A549 (cell line): ENCODE measurements at regions not wholly inside any gene's neighbourhood (a gene's known extent, or its start where the extent isn't known, plus 50 kb on each side); places are given as distances from the start of the nearest gene placed in this dataset.

Experiments
- ATAC-seq, 2 experiments: fragments of 200-7000 bp in 1 of 2; fragments of >200 bp in 1 of 2; cut with Nextera tagmentation in 1 of 2; cut with Tn5 transposase in 1 of 2; 3 replicates each; pipeline versions ENCODE4 v1.8.0 to v1.9.1; 2018 to 2020; ENCODE audit warnings: mild to moderate bottlenecking in 1 of 2, moderate library complexity in 1 of 2
- CTCF ChIA-PET: fragments of 300-600 bp; sonication (Branson Sonifier 250); formaldehyde crosslinking; extraction: SDS; loops from one replicate; lab custom pipeline; 2021; ENCODE audit warnings: antibody characterized with exemption, inconsistent platforms; lab: Yijun Ruan, JAX
- POLR2A ChIA-PET: fragments of 350-600 bp; formaldehyde crosslinking; extraction: SDS; loops from one replicate; lab custom pipeline; 2021; ENCODE audit warnings: antibody characterized with exemption, inconsistent platforms; lab: Yijun Ruan, JAX
- DNase-seq, 2 experiments: peaks; one replicate each; pipeline versions ENCODE4 v3.0.0 to v3.0.0-alpha.2; 2011 to 2016; ENCODE audit warnings: low read depth in 1 of 2, low spot score in 1 of 2
- FAIRE-seq: peaks from 2 replicates; lab custom pipeline; 2011; peaks lifted over from hg19 to GRCh38; lab: Jason Lieb, UNC
- H3K27ac ChIP-seq, 2 experiments: fragments of >200 bp; sonication (Bioruptor Twin); formaldehyde crosslinking; 3 replicates each; pipeline ENCODE4 v1.5.1; 2016 to 2017
- H3K4me1 ChIP-seq: fragments of >200 bp; sonication (Bioruptor Twin); formaldehyde crosslinking; 3 replicates; pipeline ENCODE4 v1.6.1; 2016
- H3K4me2 ChIP-seq: fragments of >200 bp; sonication (Bioruptor Twin); formaldehyde crosslinking; 3 replicates; pipeline ENCODE4 v1.6.1; 2016
- H3K4me3 ChIP-seq: fragments of >200 bp; sonication (Bioruptor Twin); formaldehyde crosslinking; 3 replicates; pipeline ENCODE4 v1.5.1; 2016
- H3K9me3 ChIP-seq: fragments of >200 bp; sonication (Bioruptor Twin); formaldehyde crosslinking; 3 replicates; pipeline ENCODE4 v1.6.1; 2016
- BHLHE40 ChIP-seq: IDR thresholded peaks from 2 replicates; pipeline ENCODE4 v1.6.1; 2012; ENCODE audit warnings: low read depth, low read length, inconsistent platforms
- CEBPB ChIP-seq, 2 experiments: fragments of >200 bp in 1 of 2; sonication (Bioruptor Twin) in 1 of 2; formaldehyde crosslinking in 1 of 2; IDR thresholded peaks; 2 replicates each; pipeline ENCODE4 v1.6.1; 2012 to 2016
- CHD4 ChIP-seq: fragments of 200-600 bp; sonication (generic); IDR thresholded peaks from 2 replicates; pipeline ENCODE4 v1.6.1; 2016; ENCODE audit warnings: antibody characterized with exemption, mild to moderate bottlenecking, borderline replicate concordance
- EHF ChIP-seq: fragments of 250-450 bp; sonication (Bioruptor Pico); IDR thresholded peaks from 2 replicates; pipeline ENCODE4 v1.5.0; 2020; ENCODE audit warnings: mild to moderate bottlenecking
- EHMT2 ChIP-seq: fragments of 200-600 bp; sonication (generic); IDR thresholded peaks from 2 replicates; pipeline ENCODE4 v1.6.1; 2016; ENCODE audit warnings: antibody characterized with exemption, low read depth, mild to moderate bottlenecking, moderate library complexity
- EP300 ChIP-seq, 2 experiments: fragments of >200 bp; sonication (Bioruptor Twin); formaldehyde crosslinking; IDR thresholded peaks; 2 replicates in 1 of 2; 3 replicates in 1 of 2; pipeline ENCODE4 v1.6.1; 2016 to 2017
- GATA3 ChIP-seq: IDR thresholded peaks from 2 replicates; pipeline ENCODE4 v1.6.1; 2012; ENCODE audit warnings: borderline replicate concordance
- HDAC2 ChIP-seq: fragments of 200-600 bp; sonication (generic); IDR thresholded peaks from 2 replicates; pipeline ENCODE4 v1.6.1; 2016
- HEYL ChIP-seq: fragments of 250-450 bp; sonication (Bioruptor Pico); IDR thresholded peaks from 2 replicates; pipeline ENCODE4 v1.8.0; 2021; ENCODE audit warnings: mild to moderate bottlenecking, moderate library complexity
- HOXB5 ChIP-seq: fragments of 250-450 bp; sonication (Bioruptor Pico); IDR thresholded peaks from 2 replicates; pipeline ENCODE4 v1.5.0; 2020; ENCODE audit warnings: mild to moderate bottlenecking, moderate library complexity
- JUN ChIP-seq, 2 experiments: fragments of >200 bp; sonication (Bioruptor Twin); formaldehyde crosslinking; IDR thresholded peaks; 2 replicates in 1 of 2; 3 replicates in 1 of 2; pipeline ENCODE4 v1.6.1; 2016 to 2017
- MAZ ChIP-seq: fragments of 150-350 bp; IDR thresholded peaks from 2 replicates; pipeline ENCODE4 v1.6.1; 2014; ENCODE audit warnings: antibody characterized with exemption, low read depth, low read length, borderline replicate concordance
- NPAS2 ChIP-seq: fragments of 250-450 bp; sonication (Bioruptor Pico); IDR thresholded peaks from 2 replicates; pipeline ENCODE4 v1.8.0; 2022; ENCODE audit warnings: mild to moderate bottlenecking, moderate library complexity, borderline replicate concordance
- NR3C1 ChIP-seq: fragments of >200 bp; sonication (Bioruptor Twin); formaldehyde crosslinking; IDR thresholded peaks from 3 replicates; pipeline ENCODE4 v1.6.1; 2017
- RFX5 ChIP-seq: fragments of 450-650 bp; IDR thresholded peaks from 2 replicates; pipeline ENCODE4 v1.7.1; 2014; ENCODE audit warnings: antibody characterized with exemption, mild to moderate bottlenecking, moderate library complexity
- WGBS: methylation state at CpG from one replicate; pipeline ENCODE4 v1.1.6; 2017; ENCODE audit errors: missing lambda C conversion rate; 5-methylcytosine and 5-hydroxymethylcytosine counted together
- TF ChIP-seq, protein P1 (sequence below): fragments of >200 bp; sonication (Bioruptor Twin); formaldehyde crosslinking; IDR thresholded peaks from 3 replicates; pipeline ENCODE4 v1.6.1; 2016
- TF ChIP-seq, protein P2 (sequence below): fragments of 200-600 bp; sonication (generic); IDR thresholded peaks from 2 replicates; pipeline ENCODE4 v1.6.1; 2016; ENCODE audit warnings: antibody characterized with exemption, mild to moderate bottlenecking, moderate library complexity

DNA sequence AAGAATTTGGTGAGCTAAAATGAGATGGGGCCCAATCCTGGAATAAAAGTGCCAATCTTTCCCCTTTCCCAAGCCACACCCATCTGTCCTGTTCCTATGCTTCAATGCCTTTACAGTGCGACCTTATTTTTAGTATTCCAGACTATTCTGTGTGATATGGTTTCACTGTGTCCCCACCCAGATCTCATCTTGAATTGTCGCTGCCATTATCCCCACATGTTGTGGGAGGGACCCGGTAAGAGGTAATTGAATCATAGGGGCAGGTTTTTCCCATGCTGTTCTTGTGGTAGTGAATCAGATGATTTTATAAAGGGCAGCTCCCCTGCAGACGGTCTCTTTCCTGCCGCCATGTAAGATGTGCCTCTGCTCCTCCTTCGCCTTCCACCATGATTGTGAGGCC is 129.3 kb upstream of the KIF26B start:
- POLR2A ChIA-PET: no interaction called here
- no peaks in the 10 kb centered on the region for H3K4me1 ChIP-seq
- CTCF ChIA-PET: interaction anchor here (2.2 kb wide), 1 partner anchor 17 kb away, joined by 10 read pairs; no protein-coding TSS in a partner anchor
- no peak for FAIRE-seq
- ATAC-seq: no peak
- no peaks in the 10 kb centered on the region for H3K9me3 ChIP-seq
- TF ChIP-seq EHF (CRISPR knock-in tag) (no peak), NPAS2 (CRISPR knock-in tag) (no peak), EP300 (IDR thresholded peaks at IDR 0.05) (no peak), HEYL (no peak), CHD4 (no peak)
- TF ChIP-seq, protein P1, sequence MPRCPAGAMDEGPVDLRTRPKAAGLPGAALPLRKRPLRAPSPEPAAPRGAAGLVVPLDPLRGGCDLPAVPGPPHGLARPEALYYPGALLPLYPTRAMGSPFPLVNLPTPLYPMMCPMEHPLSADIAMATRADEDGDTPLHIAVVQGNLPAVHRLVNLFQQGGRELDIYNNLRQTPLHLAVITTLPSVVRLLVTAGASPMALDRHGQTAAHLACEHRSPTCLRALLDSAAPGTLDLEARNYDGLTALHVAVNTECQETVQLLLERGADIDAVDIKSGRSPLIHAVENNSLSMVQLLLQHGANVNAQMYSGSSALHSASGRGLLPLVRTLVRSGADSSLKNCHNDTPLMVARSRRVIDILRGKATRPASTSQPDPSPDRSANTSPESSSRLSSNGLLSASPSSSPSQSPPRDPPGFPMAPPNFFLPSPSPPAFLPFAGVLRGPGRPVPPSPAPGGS: no peak
- TF ChIP-seq, protein P2, sequence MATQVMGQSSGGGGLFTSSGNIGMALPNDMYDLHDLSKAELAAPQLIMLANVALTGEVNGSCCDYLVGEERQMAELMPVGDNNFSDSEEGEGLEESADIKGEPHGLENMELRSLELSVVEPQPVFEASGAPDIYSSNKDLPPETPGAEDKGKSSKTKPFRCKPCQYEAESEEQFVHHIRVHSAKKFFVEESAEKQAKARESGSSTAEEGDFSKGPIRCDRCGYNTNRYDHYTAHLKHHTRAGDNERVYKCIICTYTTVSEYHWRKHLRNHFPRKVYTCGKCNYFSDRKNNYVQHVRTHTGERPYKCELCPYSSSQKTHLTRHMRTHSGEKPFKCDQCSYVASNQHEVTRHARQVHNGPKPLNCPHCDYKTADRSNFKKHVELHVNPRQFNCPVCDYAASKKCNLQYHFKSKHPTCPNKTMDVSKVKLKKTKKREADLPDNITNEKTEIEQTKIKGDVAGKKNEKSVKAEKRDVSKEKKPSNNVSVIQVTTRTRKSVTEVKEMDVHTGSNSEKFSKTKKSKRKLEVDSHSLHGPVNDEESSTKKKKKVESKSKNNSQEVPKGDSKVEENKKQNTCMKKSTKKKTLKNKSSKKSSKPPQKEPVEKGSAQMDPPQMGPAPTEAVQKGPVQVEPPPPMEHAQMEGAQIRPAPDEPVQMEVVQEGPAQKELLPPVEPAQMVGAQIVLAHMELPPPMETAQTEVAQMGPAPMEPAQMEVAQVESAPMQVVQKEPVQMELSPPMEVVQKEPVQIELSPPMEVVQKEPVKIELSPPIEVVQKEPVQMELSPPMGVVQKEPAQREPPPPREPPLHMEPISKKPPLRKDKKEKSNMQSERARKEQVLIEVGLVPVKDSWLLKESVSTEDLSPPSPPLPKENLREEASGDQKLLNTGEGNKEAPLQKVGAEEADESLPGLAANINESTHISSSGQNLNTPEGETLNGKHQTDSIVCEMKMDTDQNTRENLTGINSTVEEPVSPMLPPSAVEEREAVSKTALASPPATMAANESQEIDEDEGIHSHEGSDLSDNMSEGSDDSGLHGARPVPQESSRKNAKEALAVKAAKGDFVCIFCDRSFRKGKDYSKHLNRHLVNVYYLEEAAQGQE: no peak
- no peak overlapping the region for H3K27ac ChIP-seq
- 96% methylated on average over 6 of the region's 6 CpGs for WGBS
- no peak for DNase-seq
- no peak overlapping the region for H3K4me3 ChIP-seq
- H3K4me2 ChIP-seq: no peak overlapping the region

- no peak overlapping the region for H3K4me2 ChIP-seq
- 100% methylated on average over 2 of the region's 2 CpGs for WGBS
- H3K4me1 ChIP-seq: no peaks in the 10 kb centered on the region
- FAIRE-seq (no peak), DNase-seq (no peak), ATAC-seq (no peak)
- CTCF ChIA-PET: interaction anchor here (2.2 kb wide), 1 partner anchor 20 kb away, joined by 10 read pairs; no protein-coding TSS in a partner anchor
- H3K27ac ChIP-seq: no peak overlapping the region
- TF ChIP-seq GATA3 (no peak), EP300 (IDR thresholded peaks at IDR 0.05) (no peak), RFX5 (no peak), MAZ (no peak), JUN (IDR thresholded peaks at IDR 0.05) (no peak), EHMT2 (no peak), HOXB5 (no peak), NR3C1 (no peak), CEBPB (IDR thresholded peaks at IDR 0.05) (no peak), HDAC2 (no peak), BHLHE40 (no peak)
- TF ChIP-seq, protein P2: no peak
- no peak overlapping the region for H3K4me3 ChIP-seq
- POLR2A ChIA-PET: no interaction called here
- H3K9me3 ChIP-seq: no peaks in the 10 kb centered on the region
Observed at GRCh38 chr1:245023222-245023621, 131.6 kb upstream of the KIF26B start.
